ENCODE measurements at regions not wholly inside any gene's neighbourhood (a gene's known extent, or its start where the extent isn't known, plus 50 kb on each side); places are given as distances from the start of the nearest gene placed in this dataset.

GRCh38 chr2:180660881-180661685 is 319.3 kb upstream of the UBE2E3 start:
- DNase-seq (ENCODE audit: low read depth in 2 of 2): no peak

DNA sequence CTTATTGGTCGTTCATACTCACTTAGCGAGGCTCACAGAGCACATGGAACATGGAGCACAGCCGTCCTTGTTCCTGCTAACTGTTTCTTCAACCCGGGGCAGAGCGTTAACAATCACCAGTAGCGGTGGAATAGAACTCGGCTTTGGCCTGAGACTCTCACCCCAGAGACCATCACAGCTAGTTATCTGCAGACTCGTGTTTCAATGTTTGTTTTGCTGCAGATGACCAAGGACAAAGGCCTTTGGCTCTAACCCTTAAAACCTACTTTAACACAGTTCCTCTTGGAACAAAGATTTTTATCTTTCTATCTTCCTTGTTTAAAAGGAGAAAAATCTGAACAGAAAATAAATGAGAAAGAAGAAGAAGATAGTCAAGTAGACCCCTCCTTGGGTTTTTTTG is 320.2 kb upstream of the UBE2E3 start:
- no peak for DNase-seq (ENCODE audit: low read depth in 2 of 2)

- no peak for DNase-seq (ENCODE audit: low read depth in 2 of 2)
Observed at GRCh38 chr2:180657054-180657453, 323.4 kb upstream of the UBE2E3 start.

DNA sequence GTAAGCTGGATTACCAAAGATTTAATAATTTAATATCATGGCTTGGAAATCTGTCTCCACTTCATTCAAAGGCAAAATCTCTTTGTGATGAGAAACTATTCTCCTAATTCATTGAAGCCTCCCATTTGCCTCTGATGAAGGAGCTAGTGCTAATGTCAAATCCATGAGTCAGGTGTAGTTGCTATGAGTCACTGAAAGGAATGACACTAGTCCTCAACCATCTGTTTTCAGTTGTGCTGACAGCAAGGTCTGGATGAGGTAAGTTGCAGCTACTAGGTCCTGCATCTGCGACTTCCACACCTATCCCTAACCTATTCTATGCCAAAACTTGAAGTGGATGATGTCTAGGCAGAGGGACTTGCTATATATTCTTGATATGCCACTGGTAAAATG is 324.0 kb upstream of the UBE2E3 start:
- peak in 1 of 2 experiments; percentile 19 for DNase-seq (ENCODE audit: low read depth in 2 of 2)

GRCh38 chr2:180655842-180656454 is 324.5 kb upstream of the UBE2E3 start:
- DNase-seq (ENCODE audit: low read depth in 2 of 2): no peak

GRCh38 chr2:180655393-180655792 is 325.0 kb upstream of the UBE2E3 start:
- no peak for DNase-seq (ENCODE audit: low read depth in 2 of 2)

- DNase-seq (ENCODE audit: low read depth in 2 of 2): no peak
Observed at GRCh38 chr2:180653481-180653880, 326.9 kb upstream of the UBE2E3 start.

DNA sequence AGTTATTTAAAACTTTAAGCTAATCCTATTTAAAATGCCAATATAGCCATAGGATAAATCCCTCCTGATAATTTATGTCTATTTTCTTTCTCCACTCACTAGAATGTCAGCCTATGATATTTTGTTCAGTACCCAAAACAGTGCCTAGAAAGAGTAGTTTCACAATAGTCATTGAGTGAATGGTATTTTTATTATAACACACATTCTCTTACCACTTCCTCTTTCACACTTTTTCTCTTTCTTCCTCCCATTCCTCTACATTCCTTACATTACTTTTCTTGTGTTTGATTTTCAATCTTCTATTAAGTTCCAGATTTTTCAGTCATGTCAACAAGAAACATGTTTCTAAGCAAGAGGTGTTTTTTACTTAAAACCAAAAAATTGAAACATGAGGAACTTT is 327.6 kb upstream of the UBE2E3 start:
- DNase-seq (ENCODE audit: low read depth in 2 of 2): no peak

DNA sequence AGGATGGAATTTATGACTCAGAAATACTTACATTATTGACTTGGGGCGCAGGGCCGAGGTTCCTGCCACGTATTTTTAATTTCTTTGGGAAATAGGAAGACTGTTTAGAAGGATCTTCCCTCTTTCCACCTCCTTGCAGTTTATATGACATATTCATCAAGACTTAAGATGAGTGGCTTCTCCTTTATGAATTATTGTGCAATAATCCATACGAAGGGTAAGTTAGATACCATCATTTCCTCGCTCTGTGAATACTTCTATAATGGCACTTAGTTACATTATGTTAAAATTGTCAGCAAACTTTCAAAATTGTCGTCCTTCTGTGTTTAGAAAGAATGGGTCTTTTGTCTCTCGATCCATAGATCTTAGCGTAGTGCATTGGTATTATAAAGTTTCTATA is 328.8 kb upstream of the UBE2E3 start:
- no peak for DNase-seq (ENCODE audit: low read depth in 2 of 2)

DNA sequence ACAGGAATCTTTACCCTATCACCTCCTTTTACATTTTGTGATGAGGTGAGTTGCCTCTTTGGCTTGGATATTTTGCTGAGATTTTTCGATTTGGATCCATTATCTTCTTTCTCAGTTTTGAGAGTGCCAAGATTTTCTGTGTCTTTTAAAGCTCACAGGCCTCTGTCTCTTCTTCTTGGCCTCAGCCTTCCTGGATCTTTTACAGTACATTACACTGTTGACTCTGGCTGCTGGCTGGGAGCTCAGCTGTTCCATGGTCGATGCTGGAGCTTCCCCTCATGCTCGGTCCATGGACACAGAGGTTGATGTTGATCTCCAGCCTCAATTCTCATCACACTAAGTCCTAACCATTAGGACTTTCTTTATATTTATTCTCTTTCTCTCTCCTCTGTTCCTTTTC is 332.8 kb upstream of the UBE2E3 start:
- no peak for DNase-seq (ENCODE audit: low read depth in 2 of 2)

DNA sequence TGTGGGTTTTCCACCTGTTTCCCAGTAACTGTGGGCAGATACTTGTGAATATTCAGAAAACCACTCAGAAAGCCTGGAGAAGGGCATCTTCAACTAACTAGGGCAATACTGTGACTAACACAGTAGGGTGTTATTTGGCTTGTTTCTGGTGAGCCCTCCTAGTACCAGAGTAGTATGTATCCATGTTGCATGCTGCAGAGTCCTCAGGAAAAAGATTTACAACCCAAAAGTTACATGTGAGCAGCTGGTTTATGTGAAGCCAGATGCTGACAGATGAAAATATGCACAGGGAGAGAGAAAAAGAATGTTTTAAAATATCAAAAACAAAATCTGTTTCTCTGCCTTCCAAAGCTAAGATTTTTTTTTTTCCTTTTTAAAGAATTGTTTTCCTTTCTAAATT is 333.2 kb upstream of the UBE2E3 start:
- DNase-seq (ENCODE audit: low read depth in 2 of 2): no peak

DNA sequence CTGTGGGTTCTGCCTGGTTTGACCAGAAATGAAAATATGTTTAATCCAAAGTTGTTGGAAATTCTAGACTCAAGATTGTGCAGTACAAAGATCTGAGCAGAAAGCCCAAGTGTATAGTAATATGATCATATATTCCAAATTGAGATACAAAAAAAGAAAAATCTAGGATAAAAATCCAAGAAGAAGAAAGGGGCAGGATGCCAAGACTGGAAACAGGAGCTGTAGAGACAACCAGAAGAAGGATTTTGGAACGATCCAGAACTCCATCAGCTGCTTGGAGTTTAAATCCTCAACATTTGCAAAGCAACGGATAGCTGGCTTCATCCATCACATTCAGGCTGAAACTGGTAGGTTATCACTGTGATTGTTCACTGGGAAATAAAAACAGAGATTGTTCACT is 333.6 kb upstream of the UBE2E3 start:
- DNase-seq (ENCODE audit: low read depth in 2 of 2): no peak

GRCh38 chr2:180644709-180645108 is 335.7 kb upstream of the UBE2E3 start:
- peak in 1 of 2 experiments; percentile 32 for DNase-seq (ENCODE audit: low read depth in 2 of 2)

- DNase-seq (ENCODE audit: low read depth in 2 of 2): no peak
Observed at GRCh38 chr2:180630756-180631155, 349.6 kb upstream of the UBE2E3 start.

- DNase-seq (ENCODE audit: low read depth in 2 of 2): peak; percentile 94 to 95
Observed at GRCh38 chr2:180625006-180625844, 355.2 kb upstream of the UBE2E3 start.

GRCh38 chr2:180621941-180622918 is 358.2 kb upstream of the UBE2E3 start:
- DNase-seq (ENCODE audit: low read depth in 2 of 2): peak; percentile 63 to 68

DNA sequence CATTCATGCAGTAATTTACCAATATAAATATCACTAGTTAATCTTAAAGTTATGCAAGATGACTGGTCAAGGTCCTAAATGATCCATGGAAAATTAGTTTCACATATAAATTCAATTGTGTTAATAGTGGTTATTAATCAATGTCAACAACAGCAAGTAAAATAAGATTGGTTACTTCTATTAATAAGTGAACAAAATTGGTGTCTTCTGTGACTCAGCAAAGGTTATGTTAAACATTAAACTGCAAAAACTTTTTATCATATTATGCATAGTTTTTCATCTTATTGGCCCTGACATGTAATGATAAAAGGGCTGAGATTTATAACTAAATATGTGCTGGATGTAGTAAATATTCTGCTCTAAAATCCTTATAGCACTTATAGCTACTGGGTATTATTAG is 359.0 kb upstream of the UBE2E3 start:
- DNase-seq (ENCODE audit: low read depth in 2 of 2): no peak

DNA sequence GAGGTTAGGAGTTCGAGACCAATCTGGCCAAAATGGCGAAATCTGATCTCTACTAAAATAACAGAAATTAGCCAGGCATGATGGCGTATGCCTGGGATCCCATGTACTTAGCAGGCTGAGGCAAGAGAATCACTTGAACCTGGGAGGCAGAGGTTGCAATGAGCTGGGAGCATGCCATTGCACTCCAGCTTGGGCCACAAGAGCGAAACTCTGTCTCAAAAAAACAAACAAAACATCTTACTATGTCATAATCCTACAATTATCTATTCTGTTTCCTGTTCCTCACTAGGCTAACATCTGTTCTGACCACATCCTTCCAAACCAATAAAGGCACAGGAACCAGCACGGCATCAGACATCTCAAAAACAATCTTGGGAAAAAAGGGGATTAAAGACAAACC is 361.8 kb upstream of the UBE2E3 start:
- DNase-seq (ENCODE audit: low read depth in 2 of 2): no peak

GRCh38 chr2:180614776-180615175 is 365.6 kb upstream of the UBE2E3 start:
- DNase-seq (ENCODE audit: low read depth in 2 of 2): no peak

GRCh38 chr2:180609626-180610340 is 370.6 kb upstream of the UBE2E3 start:
- DNase-seq (ENCODE audit: low read depth in 2 of 2): no peak
